T follicular helper cell (primary cell): ENCODE measurements at regions not wholly inside any gene's neighbourhood (a gene's known extent, or its start where the extent isn't known, plus 50 kb on each side); places are given as distances from the start of the nearest gene placed in this dataset.

ENCODE experiments used
- DNase-seq: peaks from one replicate; pipeline ENCODE4 v3.0.0-alpha.2; 2020; ENCODE audit warnings: low read depth

- no peak for DNase-seq
Measured at GRCh38 chr6:1153696-1154245, 158.1 kb upstream of the FOXQ1 start.

- DNase-seq: no peak
Measured at GRCh38 chr6:1146500-1146899, 165.4 kb upstream of the FOXQ1 start.

- DNase-seq: no peak
Measured at GRCh38 chr6:1145768-1146218, 166.1 kb upstream of the FOXQ1 start.

GRCh38 chr6:1144842-1145767, 166.8 kb upstream of the FOXQ1 start:
- no peak for DNase-seq

GRCh38 chr6:1143655-1144054, 168.2 kb upstream of the FOXQ1 start:
- DNase-seq: no peak

GRCh38 chr6:1139155-1139890, 172.6 kb upstream of the FOXQ1 start:
- no peak for DNase-seq

GRCh38 chr6:1137849-1138248, 174.0 kb upstream of the FOXQ1 start:
- DNase-seq: no peak

- DNase-seq: no peak
Measured at GRCh38 chr6:1136827-1137226, 175.1 kb upstream of the FOXQ1 start.

- DNase-seq: no peak
Measured at GRCh38 chr6:1136415-1136774, 175.5 kb upstream of the FOXQ1 start.

- DNase-seq: no peak
Measured at GRCh38 chr6:1135726-1136414, 176.0 kb upstream of the FOXQ1 start.

GRCh38 chr6:1131285-1132079, 180.4 kb upstream of the FOXQ1 start:
- DNase-seq: no peak

GRCh38 chr6:1130709-1131108, 181.2 kb upstream of the FOXQ1 start:
- no peak for DNase-seq

GRCh38 chr6:1129131-1129530, 182.8 kb upstream of the FOXQ1 start:
- no peak for DNase-seq

GRCh38 chr6:1127597-1128288, 184.2 kb upstream of the FOXQ1 start:
- DNase-seq: no peak

GRCh38 chr6:1127129-1127528, 184.8 kb upstream of the FOXQ1 start:
- no peak for DNase-seq

- DNase-seq: no peak
Measured at GRCh38 chr6:1126036-1126435, 185.9 kb upstream of the FOXQ1 start.

GRCh38 chr6:1125297-1125696, 186.6 kb upstream of the FOXQ1 start:
- DNase-seq: no peak

- DNase-seq: no peak
Measured at GRCh38 chr6:1124885-1125284, 187.0 kb upstream of the FOXQ1 start.

- no peak for DNase-seq
Measured at GRCh38 chr6:1123386-1124375, 188.2 kb upstream of the FOXQ1 start.

GRCh38 chr6:1122083-1122482, 189.8 kb upstream of the FOXQ1 start:
- DNase-seq: no peak
